Ishikawa (cell line): ENCODE measurements at regions not wholly inside any gene's neighbourhood (a gene's known extent, or its start where the extent isn't known, plus 50 kb on each side); places are given as distances from the start of the nearest gene placed in this dataset.

Experiments
- CEBPB ChIP-seq: IDR thresholded peaks from 2 replicates; pipeline ENCODE4 v1.6.1; 2012
- CREB1 ChIP-seq: IDR thresholded peaks from 2 replicates; pipeline ENCODE4 v1.6.1; 2012; ENCODE audit warnings: low read depth
- EGR1 ChIP-seq: IDR thresholded peaks from 2 replicates; pipeline ENCODE4 v1.6.1; 2012
- EP300 ChIP-seq: IDR thresholded peaks from 2 replicates; pipeline ENCODE4 v1.6.1; 2012; ENCODE audit warnings: borderline replicate concordance
- FOXM1 ChIP-seq: IDR thresholded peaks from 2 replicates; pipeline ENCODE4 v1.6.1; 2012; ENCODE audit warnings: low read depth, borderline replicate concordance
- MAX ChIP-seq: IDR thresholded peaks from 2 replicates; pipeline ENCODE4 v1.6.1; 2012
- NFIC ChIP-seq: IDR thresholded peaks from 2 replicates; pipeline ENCODE4 v1.6.1; 2012
- RAD21 ChIP-seq: IDR thresholded peaks from 2 replicates; pipeline ENCODE4 v1.6.1; 2012; ENCODE audit warnings: low read depth
- REST ChIP-seq: IDR thresholded peaks from 2 replicates; pipeline ENCODE4 v1.6.1; 2012; ENCODE audit warnings: low read depth, mild to moderate bottlenecking
- TAF1 ChIP-seq: IDR thresholded peaks from 2 replicates; pipeline ENCODE4 v1.6.1; 2012; ENCODE audit warnings: low read depth, mild to moderate bottlenecking
- TEAD4 ChIP-seq: IDR thresholded peaks from 2 replicates; pipeline ENCODE4 v1.6.1; 2012
- YY1 ChIP-seq: IDR thresholded peaks from 2 replicates; pipeline ENCODE4 v1.6.1; 2012; ENCODE audit warnings: low read depth
- ZBTB7A ChIP-seq: IDR thresholded peaks from 2 replicates; pipeline ENCODE4 v1.6.1; 2012; ENCODE audit warnings: low read depth
- TF ChIP-seq, protein P1 (sequence below): IDR thresholded peaks from 2 replicates; pipeline ENCODE4 v1.6.1; 2012

- TF ChIP-seq TAF1 = no peak
- TF ChIP-seq FOXM1 = no peak
- TF ChIP-seq EP300 = no peak
- no peak for TF ChIP-seq CREB1
- TF ChIP-seq RAD21 = no peak
- no peak for TF ChIP-seq YY1
- TF ChIP-seq REST = no peak
- TF ChIP-seq NFIC = no peak
- no peak for TF ChIP-seq CEBPB
- TF ChIP-seq ZBTB7A = no peak
- TF ChIP-seq MAX = no peak
- no peak for TF ChIP-seq TEAD4
- TF ChIP-seq, protein P1, sequence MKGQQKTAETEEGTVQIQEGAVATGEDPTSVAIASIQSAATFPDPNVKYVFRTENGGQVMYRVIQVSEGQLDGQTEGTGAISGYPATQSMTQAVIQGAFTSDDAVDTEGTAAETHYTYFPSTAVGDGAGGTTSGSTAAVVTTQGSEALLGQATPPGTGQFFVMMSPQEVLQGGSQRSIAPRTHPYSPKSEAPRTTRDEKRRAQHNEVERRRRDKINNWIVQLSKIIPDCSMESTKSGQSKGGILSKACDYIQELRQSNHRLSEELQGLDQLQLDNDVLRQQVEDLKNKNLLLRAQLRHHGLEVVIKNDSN = no peak
- TF ChIP-seq EGR1 = no peak
Measured at GRCh38 chr2:17115466-17115865, 402.8 kb downstream of the RAD51AP2 start.
